ENCODE measurements at regions not wholly inside any gene's neighbourhood (a gene's known extent, or its start where the extent isn't known, plus 50 kb on each side); places are given as distances from the start of the nearest gene placed in this dataset.

DNA sequence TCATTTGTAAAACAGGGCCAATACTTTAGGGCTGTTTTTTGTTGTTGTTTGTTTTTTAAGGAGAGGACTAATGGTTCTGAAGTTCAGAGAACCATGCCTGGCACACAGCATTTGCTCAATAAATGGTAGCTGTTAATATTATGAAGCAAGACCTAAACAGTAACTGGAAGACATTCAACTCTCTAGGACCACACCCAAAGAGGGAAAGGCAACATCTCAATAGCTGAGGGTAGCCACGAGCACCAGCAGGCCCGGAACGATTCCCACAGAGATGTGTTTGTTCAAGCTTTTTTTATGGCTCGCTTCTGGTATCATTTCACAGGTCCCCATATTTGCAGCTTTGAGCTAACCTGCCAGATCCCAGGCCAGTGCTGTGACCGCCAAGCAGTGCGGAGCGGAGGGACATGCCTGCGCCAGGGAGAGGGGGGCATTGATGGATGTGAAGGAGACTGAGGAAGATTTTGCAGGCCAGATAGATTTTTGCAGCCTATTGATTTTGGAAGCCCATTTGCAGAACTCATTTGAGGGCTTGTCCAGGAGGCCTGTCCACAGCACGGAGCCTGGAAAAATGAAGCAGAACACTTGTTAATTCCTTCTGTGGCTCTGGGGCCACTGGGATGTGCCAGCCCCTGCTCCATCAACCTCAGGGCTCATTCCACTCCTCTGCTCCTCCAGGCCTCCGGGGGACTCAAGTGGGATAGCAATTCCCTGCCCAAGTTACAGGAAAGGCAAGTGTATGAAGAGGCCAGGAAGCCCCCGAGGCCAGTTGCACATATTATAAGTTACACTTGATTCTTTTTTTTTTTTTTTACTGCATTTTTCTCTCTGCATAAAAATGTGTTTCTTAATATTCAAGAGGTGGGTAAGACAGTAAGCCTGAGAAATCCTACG, 57.3 kb upstream of the FGFR2 start:
- Histone ChIP-seq H3K27me3 (ENCODE audit: control insufficient read depth in 3 of 3, insufficient read depth in 3 of 3, low read length in 3 of 3) (no peaks in the 10 kb centered on the region), H3K4me1 (ENCODE audit: control insufficient read depth in 3 of 3, insufficient read depth in 2 of 3, low read depth in 1 of 3, low read length in 2 of 3) (no peaks in the 10 kb centered on the region), H3K36me3 (ENCODE audit: control insufficient read depth in 3 of 3, insufficient read depth in 2 of 3, low read depth in 1 of 3, low read length in 3 of 3) (no peaks in the 10 kb centered on the region), H3K27ac (ENCODE audit: low read depth in 1 of 3, low read length in 2 of 3) (no peak overlapping the region), H3K4me3 (ENCODE audit: low read depth in 1 of 3, low read length in 3 of 3) (no peak overlapping the region), H3K9me3 (ENCODE audit: control insufficient read depth in 2 of 2, insufficient read depth in 1 of 2, low read depth in 1 of 2, low read length in 1 of 2) (no peaks in the 10 kb centered on the region)
- WGBS, 3 donors: 69 to 76% (median 73%) methylated on average over 12 of the region's 12 CpGs
- FAIRE-seq: no peak
- DNase-seq: no peak

DNA sequence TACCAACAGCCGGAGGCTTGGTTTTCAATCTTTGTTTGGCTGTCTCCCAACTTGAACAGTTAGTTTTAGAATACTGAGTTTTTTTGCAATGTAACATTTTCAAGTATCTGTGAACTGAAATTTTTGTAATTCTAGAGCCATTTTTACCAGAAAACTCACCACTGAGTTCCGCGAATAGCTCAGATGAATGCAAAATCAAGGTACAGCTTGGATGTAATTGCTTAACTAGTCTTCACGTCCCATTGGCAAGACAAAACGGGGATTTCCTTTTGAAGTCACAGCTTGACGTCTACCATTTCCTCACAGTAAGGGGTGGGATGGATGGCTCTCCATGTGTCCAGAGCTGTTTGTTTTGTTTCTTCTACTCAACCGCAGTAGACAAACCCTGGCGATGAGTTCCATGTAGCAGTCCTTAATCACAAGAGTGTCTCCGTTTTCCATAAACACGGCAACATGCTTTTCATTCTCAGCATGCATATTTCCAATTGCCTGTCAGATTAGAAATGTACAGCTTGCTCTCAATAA, 55.8 kb upstream of the FGFR2 start:
- Histone ChIP-seq H3K27ac (ENCODE audit: low read depth in 1 of 3, low read length in 2 of 3) (no peak overlapping the region), H3K4me1 (ENCODE audit: control insufficient read depth in 3 of 3, insufficient read depth in 2 of 3, low read depth in 1 of 3, low read length in 2 of 3) (no peaks in the 10 kb centered on the region), H3K9me3 (ENCODE audit: control insufficient read depth in 2 of 2, insufficient read depth in 1 of 2, low read depth in 1 of 2, low read length in 1 of 2) (no peaks in the 10 kb centered on the region), H3K4me3 (ENCODE audit: low read depth in 1 of 3, low read length in 3 of 3) (no peak overlapping the region), H3K36me3 (ENCODE audit: control insufficient read depth in 3 of 3, insufficient read depth in 2 of 3, low read depth in 1 of 3, low read length in 3 of 3) (no peaks in the 10 kb centered on the region), H3K27me3 (ENCODE audit: control insufficient read depth in 3 of 3, insufficient read depth in 3 of 3, low read length in 3 of 3) (no peaks in the 10 kb centered on the region)
- 67 to 83% (median 78%) methylated on average over 10 of the region's 10 CpGs for WGBS, 3 donors
- DNase-seq (peak in 1 of 2 donors; percentile 20), FAIRE-seq (no peak)

GRCh38 chr10:121653608-121654007, 55.4 kb upstream of the FGFR2 start:
- no peak for FAIRE-seq
- Histone ChIP-seq H3K9me3 (ENCODE audit: control insufficient read depth in 2 of 2, insufficient read depth in 1 of 2, low read depth in 1 of 2, low read length in 1 of 2) (no peaks in the 10 kb centered on the region), H3K4me1 (ENCODE audit: control insufficient read depth in 3 of 3, insufficient read depth in 2 of 3, low read depth in 1 of 3, low read length in 2 of 3) (no peaks in the 10 kb centered on the region), H3K4me3 (ENCODE audit: low read depth in 1 of 3, low read length in 3 of 3) (no peak overlapping the region), H3K27me3 (ENCODE audit: control insufficient read depth in 3 of 3, insufficient read depth in 3 of 3, low read length in 3 of 3) (no peaks in the 10 kb centered on the region), H3K36me3 (ENCODE audit: control insufficient read depth in 3 of 3, insufficient read depth in 2 of 3, low read depth in 1 of 3, low read length in 3 of 3) (no peaks in the 10 kb centered on the region), H3K27ac (ENCODE audit: low read depth in 1 of 3, low read length in 2 of 3) (no peak overlapping the region)
- 91 to 92% (median 91%) methylated on average over 8 of the region's 8 CpGs for WGBS, 3 donors
- no peak for DNase-seq

- no peaks in the 10 kb centered on the region for H3K36me3 ChIP-seq (ENCODE audit: control insufficient read depth in 3 of 3, insufficient read depth in 2 of 3, low read depth in 1 of 3, low read length in 3 of 3)
- 82 to 88% (median 86%) methylated on average over 9 of the region's 9 CpGs for WGBS, 3 donors
- FAIRE-seq: no peak
- H3K4me1 ChIP-seq (ENCODE audit: control insufficient read depth in 3 of 3, insufficient read depth in 2 of 3, low read depth in 1 of 3, low read length in 2 of 3): no peaks in the 10 kb centered on the region
- H3K27ac ChIP-seq (ENCODE audit: low read depth in 1 of 3, low read length in 2 of 3): no peak overlapping the region
- H3K4me3 ChIP-seq (ENCODE audit: low read depth in 1 of 3, low read length in 3 of 3): no peak overlapping the region
- H3K27me3 ChIP-seq (ENCODE audit: control insufficient read depth in 3 of 3, insufficient read depth in 3 of 3, low read length in 3 of 3): no peaks in the 10 kb centered on the region
- H3K9me3 ChIP-seq (ENCODE audit: control insufficient read depth in 2 of 2, insufficient read depth in 1 of 2, low read depth in 1 of 2, low read length in 1 of 2): no peaks in the 10 kb centered on the region
- DNase-seq: no peak
Observed at GRCh38 chr10:121648493-121648892, 50.2 kb upstream of the FGFR2 start.

DNA sequence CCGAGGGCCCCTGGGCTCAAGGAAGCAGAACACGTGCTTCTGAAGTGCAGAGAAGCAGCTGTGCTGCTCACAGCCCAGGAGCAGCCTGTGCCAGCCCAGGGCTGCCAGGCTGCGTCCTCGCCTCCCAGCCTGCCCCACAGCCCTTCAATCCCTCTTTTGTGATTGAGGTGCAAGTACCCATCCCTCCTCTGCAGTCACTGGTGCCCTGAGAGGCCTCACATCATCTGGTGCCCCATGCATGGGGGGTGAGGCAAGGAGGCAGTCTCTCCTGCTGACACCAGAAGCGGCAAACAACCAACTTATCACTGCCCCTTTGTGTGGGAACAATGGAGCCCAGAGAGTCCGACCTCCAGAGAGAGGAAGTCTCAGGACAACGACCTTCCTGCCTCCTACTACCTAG, 49.8 kb upstream of the FGFR2 start:
- DNase-seq: no peak
- no peak overlapping the region for H3K27ac ChIP-seq (ENCODE audit: low read depth in 1 of 3, low read length in 2 of 3)
- no peaks in the 10 kb centered on the region for H3K27me3 ChIP-seq (ENCODE audit: control insufficient read depth in 3 of 3, insufficient read depth in 3 of 3, low read length in 3 of 3)
- FAIRE-seq: no peak
- no peaks in the 10 kb centered on the region for H3K36me3 ChIP-seq (ENCODE audit: control insufficient read depth in 3 of 3, insufficient read depth in 2 of 3, low read depth in 1 of 3, low read length in 3 of 3)
- no peaks in the 10 kb centered on the region for H3K4me1 ChIP-seq (ENCODE audit: control insufficient read depth in 3 of 3, insufficient read depth in 2 of 3, low read depth in 1 of 3, low read length in 2 of 3)
- no peak overlapping the region for H3K4me3 ChIP-seq (ENCODE audit: low read depth in 1 of 3, low read length in 3 of 3)
- 44 to 49% (median 44%) methylated on average over 6 to 7 of the region's 7 CpGs for WGBS, 3 donors
- no peaks in the 10 kb centered on the region for H3K9me3 ChIP-seq (ENCODE audit: control insufficient read depth in 2 of 2, insufficient read depth in 1 of 2, low read depth in 1 of 2, low read length in 1 of 2)

All from small intestine (tissue), 7 donors.